ENCODE measurements at regions not wholly inside any gene's neighbourhood (a gene's known extent, or its start where the extent isn't known, plus 50 kb on each side); places are given as distances from the start of the nearest gene placed in this dataset.
"Not testable (repeated sequence)": the region's sequence is repeated elsewhere in the genome, so short reads cannot be mapped to it uniquely, and the experiment has no call there.

DNA sequence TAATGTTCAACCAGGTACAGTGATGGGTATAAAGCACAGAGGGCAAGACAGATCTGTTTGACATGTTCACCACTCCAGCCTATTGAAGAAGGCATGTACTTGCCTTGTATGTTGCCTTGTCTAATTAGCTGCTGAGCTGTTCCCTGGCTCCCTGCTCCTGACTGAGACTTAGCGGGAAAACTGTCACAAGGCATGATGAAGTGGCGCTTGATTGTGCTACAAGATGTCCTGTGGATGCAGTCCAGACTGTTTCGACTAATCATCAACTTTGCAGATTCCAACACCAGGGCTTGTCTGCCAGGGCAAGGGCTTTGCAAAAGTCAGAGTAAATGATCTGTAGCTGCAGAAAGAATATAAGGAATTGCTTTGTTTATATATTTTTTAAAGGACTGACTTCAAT lies 136.2 kb upstream of the NRBF2 start:
- peak; percentile 52 for DNase-seq

DNA sequence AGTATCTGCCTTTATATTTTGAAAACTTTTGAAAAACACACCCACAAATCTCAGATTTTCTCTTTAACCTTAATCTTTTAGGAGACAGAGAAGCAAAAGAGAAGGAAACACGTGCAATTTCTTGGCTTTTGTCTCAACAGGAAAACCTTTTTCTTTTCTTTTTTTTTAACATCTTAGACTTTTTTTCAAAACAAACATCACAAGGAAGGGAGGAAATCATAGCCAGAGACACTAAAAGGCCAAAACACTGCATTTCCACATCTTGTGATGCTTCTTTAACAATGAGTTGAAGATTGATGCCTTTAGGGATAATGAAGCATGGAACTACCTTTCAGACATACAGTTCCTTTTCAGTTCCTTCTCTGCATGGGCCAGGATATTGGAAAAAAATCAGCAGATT lies 136.6 kb upstream of the NRBF2 start:
- DNase-seq: no peak

DNA sequence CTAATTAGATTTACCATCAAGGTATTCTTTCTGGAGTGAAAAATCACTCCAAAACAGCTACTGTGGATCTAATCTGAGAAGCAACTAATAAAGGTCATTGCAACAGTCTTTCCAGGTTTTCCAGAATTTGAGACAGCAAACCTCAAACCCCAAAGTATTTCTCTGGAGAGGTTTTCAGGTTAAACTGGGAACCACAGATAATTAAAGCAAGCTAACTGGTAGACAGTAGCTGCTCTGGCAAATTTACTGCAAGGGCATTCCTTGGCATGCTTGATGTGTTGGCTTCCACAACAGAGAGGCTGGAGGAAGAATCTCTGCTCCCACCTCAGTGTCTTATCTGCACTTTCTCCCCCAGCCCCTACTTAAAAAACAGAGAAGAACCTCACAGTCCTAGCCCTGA lies 140.0 kb upstream of the NRBF2 start:
- peak; percentile 28 for DNase-seq

DNA sequence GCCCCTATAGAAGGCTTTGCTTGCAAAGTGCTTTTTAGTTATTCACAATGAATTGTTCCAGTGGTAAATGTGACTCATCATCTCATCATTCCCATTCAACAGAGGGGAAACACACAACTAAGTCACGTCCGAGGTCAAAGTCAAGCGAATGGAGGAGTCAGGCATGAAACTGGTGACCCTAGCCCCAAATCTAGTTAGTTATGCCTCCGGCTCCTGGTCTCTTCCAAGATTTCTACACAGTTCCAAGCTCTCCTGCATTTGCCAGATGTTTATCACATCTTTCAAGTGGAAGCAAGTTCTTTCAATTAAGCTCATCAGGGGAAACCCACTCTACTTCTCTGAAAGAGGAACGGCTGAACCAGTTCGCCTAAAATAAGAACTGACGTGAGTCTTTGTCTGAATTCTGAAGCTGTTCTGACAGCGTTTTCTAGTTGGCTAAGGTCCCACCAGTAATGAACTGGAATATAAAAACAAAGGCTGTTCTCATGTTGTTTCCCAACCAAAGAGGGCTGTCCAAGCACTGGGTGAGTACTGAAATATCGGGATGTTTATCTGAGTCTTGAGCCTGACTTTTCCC lies 140.9 kb upstream of the NRBF2 start:
- DNase-seq: peak; percentile 43

DNA sequence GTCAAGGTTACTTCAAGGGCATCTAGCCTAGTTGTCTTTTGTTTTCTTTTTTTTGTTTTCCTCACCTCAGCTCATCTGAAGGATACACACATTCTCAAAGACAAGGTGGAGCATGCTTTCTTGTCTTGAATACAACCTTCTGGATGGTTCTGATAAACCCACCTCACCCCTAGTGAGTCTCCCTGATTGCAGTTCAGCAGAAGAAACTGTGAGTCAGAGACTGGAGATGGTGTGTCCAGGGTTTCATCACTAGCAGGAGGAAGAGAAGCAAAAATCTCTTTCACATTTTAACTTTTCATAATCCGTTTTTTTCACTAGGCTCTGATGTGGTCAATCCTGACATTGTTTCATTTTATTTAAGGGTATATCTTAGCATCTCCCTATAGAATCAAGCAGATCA lies 143.0 kb upstream of the NRBF2 start:
- no peak for DNase-seq

DNA sequence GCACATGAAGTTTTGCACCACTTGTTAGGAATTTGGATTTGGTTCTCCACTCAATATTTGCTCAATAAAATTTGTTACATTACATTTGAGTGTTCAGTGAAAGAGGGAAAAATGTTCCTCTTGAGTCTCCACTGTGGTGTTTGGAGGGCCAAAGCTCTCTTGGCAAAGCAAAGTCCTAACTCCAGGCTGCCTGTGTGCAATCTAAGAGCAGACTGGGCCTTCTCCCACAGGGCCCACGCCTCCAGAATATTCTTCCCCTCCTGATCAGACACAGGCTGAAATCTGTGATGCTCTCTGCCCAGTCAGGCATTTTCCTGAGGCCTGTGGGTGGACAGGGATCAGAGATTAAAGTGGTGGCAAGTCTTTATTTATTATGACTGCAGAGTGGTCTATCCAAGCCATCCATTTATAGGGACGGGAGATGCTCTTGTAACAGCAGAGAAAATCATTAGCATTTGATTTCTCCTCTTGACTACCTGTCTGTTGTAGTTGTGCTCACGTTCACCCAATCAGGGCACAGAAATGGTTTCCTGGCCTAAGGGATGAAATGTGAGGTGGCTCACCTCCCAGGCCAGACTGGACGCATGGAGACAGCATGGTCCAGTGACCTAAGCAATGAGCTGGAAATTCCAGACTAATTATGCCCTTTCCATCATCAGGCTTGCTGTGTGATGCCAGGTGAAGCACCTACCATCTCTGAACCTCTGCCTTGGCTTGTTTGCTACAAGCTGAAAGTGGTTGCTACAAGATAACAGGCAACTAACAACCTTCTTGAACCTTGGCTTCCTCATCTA lies 147.1 kb upstream of the NRBF2 start:
- no peak for DNase-seq

DNA sequence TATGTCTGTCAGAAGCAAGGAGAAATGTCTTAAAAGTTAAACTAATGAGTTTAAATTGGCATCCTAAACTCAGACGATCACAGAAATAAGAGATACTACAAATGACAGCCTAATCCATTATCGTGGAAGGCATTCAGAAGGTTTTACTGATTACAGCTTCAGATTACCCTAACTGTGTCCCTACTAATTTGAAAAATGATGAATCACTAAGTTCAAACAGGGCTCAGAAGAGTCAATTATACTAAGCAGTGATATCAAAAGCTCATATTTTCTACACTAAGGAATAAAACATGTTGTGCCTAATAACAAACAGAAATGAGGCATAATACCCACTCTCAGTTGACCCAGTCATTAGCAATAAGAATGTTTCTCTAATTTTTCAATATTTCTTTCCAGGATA lies 152.0 kb upstream of the NRBF2 start:
- DNase-seq: no peak

DNA sequence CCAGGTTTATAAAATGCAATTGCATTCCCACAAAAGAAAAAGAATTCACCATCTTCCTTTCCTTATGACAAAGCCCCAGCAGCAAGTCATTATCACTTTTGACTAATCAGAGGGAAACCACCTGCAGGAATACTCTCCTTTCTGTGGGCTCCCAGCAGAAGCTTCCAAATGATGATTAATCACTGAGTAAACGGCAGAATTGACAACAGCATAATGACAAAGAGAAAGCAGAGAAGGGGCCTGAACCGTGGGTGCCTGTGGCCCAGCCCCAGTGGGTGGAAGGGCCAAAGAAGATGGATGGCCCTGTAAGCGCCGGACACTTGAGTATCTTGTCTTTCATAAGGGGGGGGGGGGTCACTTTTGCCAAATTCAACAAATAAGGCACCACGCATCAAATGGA lies 152.4 kb upstream of the NRBF2 start:
- no peak for DNase-seq

DNA sequence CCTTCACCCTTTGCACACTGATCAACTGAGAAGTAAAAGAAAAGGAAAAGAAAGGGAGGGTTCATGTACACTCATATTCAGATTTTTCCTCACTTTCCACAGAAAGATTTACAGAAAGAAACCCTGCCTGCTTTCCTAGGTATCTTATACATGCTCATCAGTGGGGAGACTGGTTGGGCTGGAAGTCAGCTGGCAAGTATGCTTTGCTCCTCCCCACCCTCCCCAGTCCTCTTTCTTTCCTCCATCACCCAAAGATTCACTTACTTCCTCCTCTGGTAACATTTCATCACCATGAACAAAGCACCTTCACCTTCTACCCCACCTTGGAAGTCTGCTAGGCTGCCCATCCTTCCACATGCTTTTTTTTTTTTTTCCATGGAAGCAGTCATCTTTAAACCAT lies 153.2 kb upstream of the NRBF2 start:
- no peak for DNase-seq

DNA sequence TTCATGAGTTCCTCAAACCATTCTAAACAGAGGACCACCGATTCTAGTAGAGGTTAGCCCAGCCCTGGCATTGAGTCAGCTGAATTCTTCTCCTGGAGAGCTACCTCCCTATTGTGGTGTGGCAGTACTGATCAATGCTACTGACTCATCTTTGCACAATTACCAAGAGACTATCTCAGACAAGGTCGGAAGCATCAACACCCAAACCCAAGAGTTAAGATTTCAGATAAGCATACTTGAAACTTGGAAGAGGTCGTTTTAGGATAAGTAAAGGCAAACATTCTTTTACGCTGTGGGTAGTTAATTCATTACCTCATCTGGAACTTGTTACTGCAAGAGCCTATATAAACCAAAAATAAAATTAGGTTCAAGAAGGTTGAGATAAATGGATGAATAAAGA lies 154.6 kb upstream of the NRBF2 start:
- DNase-seq: peak; percentile 58

DNA sequence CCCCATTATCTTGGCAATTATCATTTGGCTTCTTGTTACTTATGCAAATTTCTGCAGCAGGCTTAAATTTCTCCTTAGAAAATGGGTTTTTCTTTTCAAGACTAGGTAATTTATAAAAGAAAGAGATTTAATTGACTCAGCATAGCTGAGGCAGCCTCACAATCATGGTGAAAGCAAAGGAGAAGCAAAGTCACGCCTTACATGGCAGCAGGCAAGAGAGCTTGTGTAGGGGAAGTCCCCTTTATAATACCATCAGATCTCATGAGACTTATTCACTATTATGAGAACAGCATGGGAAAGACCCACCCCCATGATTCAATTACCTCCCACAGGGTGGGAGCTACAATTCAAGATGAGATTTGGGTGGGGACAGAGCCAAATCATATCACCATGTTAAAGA lies 158.3 kb upstream of the NRBF2 start:
- DNase-seq: not testable (repeated sequence)

DNA sequence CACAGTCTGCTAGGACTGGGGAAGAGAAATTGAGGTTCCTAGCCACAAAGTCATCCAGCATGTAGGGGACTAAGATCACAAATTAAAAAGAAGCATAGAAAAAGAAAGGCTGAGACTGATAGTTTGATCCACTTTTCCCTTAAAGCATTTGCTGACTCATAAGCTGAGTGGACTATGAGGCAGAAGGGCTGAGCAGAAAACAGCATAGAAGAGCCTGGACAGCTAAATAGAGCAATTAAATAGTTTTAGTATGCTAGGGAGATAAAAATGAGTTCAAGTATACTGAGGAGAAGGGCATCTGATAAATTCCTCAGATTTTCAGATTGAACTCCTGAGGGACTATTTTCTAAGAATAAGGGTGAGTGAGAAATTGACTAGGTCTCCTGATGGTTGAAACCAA lies 155.9 kb upstream of the EGR2 start:
- DNase-seq: peak; percentile 47

DNA sequence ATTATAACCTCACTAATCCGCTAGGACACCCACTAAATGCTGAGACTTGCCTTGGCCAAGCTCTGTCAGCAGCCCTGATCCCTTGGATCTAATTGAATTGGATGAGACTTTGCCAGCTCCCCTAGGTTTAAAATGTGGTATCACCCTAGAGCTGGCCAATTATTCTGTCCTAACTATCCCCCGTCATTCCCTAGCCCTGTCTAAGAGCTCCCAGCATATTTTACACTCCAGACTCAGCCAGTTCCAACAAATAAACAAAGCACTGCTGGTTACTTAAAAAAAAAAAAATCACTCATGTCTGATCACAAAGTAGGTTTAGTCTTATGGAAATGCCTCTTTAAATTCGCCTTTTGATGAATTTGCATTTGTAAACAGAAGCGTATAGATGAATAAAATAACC lies 147.9 kb upstream of the EGR2 start:
- DNase-seq: no peak

DNA sequence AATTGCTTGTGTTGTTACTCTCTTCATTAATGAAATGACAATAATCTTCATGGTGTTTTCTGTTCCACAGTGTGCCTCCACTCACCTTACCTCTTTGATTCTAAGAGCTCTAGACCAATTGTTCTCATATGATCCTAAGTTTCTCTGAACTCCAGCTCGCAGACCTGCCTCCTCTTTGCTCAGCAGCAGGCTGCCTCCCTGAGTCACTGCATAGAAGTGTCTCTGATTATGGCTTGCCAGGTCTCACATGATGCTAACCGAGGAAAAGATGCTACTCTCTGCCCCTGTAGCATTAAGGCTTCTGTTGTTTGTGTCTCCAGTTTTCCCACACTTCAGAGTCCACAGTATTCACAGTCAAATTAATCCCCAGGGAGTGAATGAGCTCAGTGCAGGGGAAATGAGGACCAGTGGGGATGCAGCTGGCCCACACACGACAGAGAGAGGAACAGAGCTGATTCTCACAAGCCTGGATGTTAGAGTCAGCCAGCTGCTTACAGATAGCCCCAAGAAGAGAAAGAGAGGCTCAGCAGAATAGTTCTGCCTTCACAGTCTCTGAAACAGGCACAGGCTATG lies 145.9 kb upstream of the EGR2 start:
- DNase-seq: peak; percentile 50

DNA sequence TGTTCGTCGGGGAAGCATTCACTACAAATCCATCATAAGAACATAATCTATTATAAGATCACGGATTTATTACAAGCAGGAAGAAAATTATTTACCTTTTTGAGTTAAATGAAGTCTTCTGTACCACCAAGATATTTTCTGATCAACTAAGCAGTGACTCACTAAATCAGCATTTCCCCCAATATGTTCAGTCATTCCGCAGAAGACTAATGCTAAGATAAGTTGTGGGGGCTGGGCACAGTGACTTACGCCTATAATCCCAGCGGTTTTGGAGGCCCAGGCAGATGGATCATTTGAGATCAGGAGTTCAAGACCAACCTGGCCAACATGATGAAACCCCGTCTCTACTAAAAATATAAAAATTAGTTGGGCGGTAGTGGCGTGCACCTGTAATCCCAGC lies 144.2 kb upstream of the EGR2 start:
- peak; percentile 86 for DNase-seq

DNA sequence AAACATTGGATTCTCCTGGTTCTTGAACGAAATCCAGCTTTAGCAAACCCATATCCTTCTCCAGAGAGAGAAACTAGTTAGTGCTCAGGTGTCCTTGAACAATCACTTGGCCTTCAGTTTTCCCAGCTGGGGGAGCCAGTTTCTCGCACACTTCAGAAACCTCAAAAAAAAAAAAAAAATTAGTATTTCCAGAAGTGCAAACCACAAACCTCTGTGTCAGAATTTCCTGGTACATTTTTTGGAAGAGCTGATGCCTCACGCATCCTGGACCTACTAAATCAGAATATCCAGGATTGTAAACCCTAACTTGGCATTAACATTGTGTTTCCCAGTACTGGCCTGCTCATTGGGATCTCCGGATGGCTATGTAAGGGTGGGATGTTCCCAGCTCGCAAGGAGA lies 143.4 kb upstream of the EGR2 start:
- DNase-seq: peak; percentile 63

DNA sequence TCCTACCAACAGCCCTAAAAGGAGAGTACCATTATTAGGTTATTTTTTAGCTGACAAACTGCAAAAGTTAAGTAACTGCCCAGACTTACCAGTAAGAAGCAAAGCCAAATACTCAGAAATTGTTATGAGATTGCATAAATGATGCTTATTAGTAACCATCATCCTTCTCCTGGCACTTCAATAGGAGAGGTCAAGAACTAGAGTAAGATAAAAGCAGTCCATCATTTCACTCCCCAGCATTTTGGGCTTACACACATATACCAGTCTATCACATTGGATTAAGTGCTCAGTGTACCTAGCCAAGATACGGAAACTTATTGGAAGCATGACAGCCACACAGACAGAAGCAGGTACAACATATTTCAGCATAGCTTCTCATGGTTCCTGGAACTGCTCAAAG lies 142.8 kb upstream of the EGR2 start:
- no peak for DNase-seq

DNA sequence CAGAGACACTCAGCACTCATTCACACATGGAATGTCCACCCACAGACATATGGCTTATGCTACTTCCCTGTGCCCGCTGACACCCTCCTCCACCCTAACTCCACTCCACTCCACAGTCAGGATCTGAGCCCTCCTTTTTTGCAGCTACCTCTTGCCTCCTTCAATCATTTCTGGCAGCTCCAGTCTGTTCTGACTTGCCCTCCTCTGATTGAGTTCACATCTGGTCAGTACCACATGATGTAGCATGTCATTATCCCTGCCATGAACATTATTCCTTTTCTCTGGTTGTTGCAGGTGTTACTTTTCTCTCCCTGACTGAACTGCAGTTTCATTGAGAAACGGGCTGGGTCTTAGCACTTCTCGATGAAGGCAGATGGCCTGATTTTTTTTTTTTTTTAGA lies 130.1 kb upstream of the EGR2 start:
- no peak for DNase-seq

DNA sequence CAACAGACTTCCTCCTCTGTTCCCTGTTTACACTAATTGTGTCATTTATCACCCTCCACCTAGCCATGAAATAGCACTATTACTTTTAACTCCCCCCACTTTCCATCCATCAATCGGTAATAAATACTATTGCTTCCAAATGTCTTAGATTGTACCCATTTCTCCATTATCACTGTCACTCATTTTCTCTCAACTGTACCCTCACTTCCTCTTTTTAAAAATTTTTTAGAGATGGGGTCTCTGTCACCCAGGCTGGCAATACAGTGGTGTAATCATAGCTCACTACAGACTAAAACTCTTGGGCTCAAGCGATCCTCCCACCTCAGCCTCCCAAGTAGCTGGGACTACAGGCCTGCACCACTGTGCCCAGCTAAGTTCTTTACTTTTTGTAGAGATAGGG lies 123.5 kb upstream of the EGR2 start:
- no peak for DNase-seq

DNA sequence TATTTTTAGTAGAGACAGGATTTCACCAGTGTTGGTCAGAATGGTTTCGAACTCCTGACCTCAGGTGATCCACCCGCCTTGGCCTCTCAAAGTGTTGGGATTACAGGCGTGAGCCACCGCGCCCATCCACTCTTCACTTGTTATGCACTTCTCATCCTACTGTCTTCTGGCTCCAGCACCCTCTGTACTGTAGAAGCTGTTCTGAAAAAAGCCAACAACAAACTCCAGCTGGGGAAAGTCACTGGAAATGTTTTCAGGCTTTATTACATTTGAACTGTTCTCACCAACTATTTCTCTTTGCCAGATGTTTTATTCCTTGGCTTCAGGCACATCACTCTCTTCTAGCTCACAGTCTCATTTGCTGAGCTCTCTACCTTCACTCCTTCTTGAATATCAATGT lies 122.5 kb upstream of the EGR2 start:
- no peak for DNase-seq

DNA sequence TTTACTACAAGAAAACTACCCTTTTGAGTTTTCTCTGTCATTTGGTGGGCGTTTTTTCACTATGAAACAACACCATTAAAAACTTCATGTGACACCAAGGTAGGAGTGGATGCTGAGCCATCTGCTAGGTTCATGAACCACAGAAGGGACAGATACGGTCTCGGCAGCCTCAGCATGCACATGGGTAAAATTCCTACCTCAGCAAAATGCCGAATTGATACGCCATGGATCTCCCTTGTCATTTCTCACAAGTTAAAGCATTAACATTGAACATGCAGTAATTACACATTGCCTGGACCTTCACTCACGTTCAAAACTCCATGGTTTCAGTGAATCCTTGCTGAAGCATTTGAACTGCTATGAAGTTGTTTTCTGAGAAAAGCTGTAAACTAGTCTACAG lies 121.5 kb upstream of the EGR2 start:
- DNase-seq: no peak

DNA sequence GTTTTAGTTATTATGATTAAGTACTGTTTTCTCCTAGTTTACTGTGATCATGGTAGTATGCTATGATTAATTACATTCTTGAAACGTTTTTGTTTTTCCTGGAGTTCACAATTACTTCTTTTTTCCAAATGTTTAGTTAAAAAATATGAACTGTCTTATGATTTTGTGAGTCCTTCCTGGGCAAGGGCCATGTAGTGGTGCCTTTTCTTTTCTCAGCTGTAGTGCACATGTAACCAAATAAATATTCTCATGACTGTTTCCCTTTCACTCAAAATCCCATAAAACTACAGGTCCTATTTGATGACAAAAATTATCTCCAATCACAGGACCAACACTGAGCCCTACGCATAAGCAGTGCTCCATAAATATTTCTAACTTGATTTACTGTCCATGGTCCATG lies 118.9 kb upstream of the EGR2 start:
- no peak for DNase-seq

DNA sequence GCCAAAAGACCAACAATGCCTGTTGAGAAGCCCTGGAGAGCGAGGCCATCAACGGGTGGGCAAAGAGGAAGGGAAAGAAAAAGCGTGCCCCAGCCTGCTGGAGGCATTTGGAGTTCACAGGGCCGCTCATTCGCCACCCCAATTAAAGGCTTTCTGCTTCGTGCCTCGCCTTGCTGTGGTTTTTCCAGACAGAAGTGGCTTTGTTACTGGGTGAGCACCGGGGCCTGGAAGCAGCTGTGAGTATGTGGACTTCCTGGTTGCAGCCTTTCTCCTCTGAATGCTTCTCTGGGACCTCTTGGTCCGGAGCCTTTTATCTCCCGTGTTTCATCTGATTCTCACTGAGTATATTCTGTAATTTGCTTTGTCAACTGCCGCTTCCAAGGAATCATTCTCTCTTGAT lies 118.1 kb upstream of the EGR2 start:
- no peak for DNase-seq

DNA sequence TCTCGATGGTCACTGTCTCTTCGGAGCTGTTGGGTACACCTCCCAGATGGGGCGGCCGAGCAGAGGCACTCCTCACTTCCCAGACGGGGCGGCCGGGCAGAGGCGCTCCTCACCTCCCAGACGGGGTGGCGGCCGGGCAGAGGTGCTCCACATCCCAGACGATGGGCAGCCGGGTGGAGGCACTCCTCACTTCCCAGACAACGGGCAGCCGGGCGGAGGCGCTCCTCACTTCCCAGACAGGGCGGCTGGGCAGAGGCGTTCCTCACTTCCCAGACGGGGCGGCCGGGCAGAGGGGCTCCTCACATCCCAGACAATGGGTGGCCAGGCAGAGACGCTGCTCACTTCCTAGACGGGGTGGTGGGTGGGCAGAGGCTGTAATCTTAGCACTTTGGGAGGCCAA lies 112.6 kb upstream of the EGR2 start:
- not testable (repeated sequence) for DNase-seq

DNA sequence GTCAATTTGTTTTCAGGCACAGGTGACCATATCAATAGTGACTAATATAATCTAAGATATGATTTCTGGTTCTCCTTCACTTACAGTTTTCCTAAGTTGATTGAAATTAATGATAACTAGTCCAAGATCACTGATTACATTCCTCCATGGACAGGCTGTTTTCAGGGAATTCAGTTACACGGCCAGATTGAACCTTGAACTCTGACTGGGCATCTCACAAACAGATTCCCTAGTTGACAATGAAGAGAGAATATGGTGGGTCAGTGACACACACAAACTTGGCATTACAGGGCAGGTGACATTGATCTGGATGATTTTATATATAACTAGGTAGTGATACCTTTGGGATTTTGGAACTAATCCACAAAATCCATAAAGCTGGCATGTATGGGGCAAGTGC lies 110.2 kb upstream of the EGR2 start:
- DNase-seq: no peak
